ENCODE measurements at regions not wholly inside any gene's neighbourhood (a gene's known extent, or its start where the extent isn't known, plus 50 kb on each side); places are given as distances from the start of the nearest gene placed in this dataset.
A peak's percentile ranks its signal among the peaks of the same experiment; 100 is the strongest.
"Not testable (repeated sequence)": the region's sequence is repeated elsewhere in the genome, so short reads cannot be mapped to it uniquely, and the experiment has no call there.

- POLR2A ChIA-PET: no interaction called here
- no peaks in the 10 kb centered on the region for H3K27me3 Mint-ChIP-seq (ENCODE audit: insufficient read depth, unreplicated experiment)
- H3K36me3 Mint-ChIP-seq (ENCODE audit: insufficient read depth, unreplicated experiment): no peaks in the 10 kb centered on the region
- peaks cover 9% of the 10 kb centered on the region for H3K9me3 Mint-ChIP-seq (ENCODE audit: unreplicated experiment)
- no peak for DNase-seq (ENCODE audit: unreplicated experiment)
- no TSS peak for BruUV-seq (replicated peaks)
- CTCF ChIA-PET: no interaction called here
- peaks cover 15% of the 10 kb centered on the region for H3K4me1 Mint-ChIP-seq (ENCODE audit: insufficient read depth, unreplicated experiment)
- no peak overlapping the region for H3K27ac Mint-ChIP-seq (ENCODE audit: low read depth, unreplicated experiment)
- TF ChIP-seq, protein P1, sequence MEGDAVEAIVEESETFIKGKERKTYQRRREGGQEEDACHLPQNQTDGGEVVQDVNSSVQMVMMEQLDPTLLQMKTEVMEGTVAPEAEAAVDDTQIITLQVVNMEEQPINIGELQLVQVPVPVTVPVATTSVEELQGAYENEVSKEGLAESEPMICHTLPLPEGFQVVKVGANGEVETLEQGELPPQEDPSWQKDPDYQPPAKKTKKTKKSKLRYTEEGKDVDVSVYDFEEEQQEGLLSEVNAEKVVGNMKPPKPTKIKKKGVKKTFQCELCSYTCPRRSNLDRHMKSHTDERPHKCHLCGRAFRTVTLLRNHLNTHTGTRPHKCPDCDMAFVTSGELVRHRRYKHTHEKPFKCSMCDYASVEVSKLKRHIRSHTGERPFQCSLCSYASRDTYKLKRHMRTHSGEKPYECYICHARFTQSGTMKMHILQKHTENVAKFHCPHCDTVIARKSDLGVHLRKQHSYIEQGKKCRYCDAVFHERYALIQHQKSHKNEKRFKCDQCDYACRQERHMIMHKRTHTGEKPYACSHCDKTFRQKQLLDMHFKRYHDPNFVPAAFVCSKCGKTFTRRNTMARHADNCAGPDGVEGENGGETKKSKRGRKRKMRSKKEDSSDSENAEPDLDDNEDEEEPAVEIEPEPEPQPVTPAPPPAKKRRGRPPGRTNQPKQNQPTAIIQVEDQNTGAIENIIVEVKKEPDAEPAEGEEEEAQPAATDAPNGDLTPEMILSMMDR (IDR thresholded peaks at IDR 0.05; ENCODE audit: unreplicated experiment): no peak
- no peak overlapping the region for H3K4me3 Mint-ChIP-seq (ENCODE audit: unreplicated experiment)
- intact Hi-C loops (cut with micrococcal nuclease): no loop called here
Measured at GRCh38 chr21:18744840-18745239, 341.3 kb upstream of the TMPRSS15 start.

GRCh38 chr21:18752894-18753293 lies 349.3 kb upstream of the TMPRSS15 start:
- BruUV-seq (replicated peaks); H3K4me1 Mint-ChIP-seq (ENCODE audit: insufficient read depth, unreplicated experiment); H3K27me3 Mint-ChIP-seq (ENCODE audit: insufficient read depth, unreplicated experiment); CTCF ChIA-PET; H3K4me3 Mint-ChIP-seq (ENCODE audit: unreplicated experiment); DNase-seq (ENCODE audit: unreplicated experiment); intact Hi-C loops (cut with micrococcal nuclease); H3K36me3 Mint-ChIP-seq (ENCODE audit: insufficient read depth, unreplicated experiment); H3K9me3 Mint-ChIP-seq (ENCODE audit: unreplicated experiment); H3K27ac Mint-ChIP-seq (ENCODE audit: low read depth, unreplicated experiment): not testable (repeated sequence)
- POLR2A ChIA-PET: interaction anchor here (0.6 kb wide), 1 partner anchor 9 kb away, joined by 3 read pairs; no protein-coding TSS in a partner anchor

- POLR2A ChIA-PET: interaction anchor here (1.2 kb wide), 1 partner anchor 14 kb away, joined by 3 read pairs; no protein-coding TSS in a partner anchor
- H3K9me3 Mint-ChIP-seq (ENCODE audit: unreplicated experiment); intact Hi-C loops (cut with micrococcal nuclease); H3K27ac Mint-ChIP-seq (ENCODE audit: low read depth, unreplicated experiment); H3K36me3 Mint-ChIP-seq (ENCODE audit: insufficient read depth, unreplicated experiment); CTCF ChIA-PET; H3K4me1 Mint-ChIP-seq (ENCODE audit: insufficient read depth, unreplicated experiment); BruUV-seq (replicated peaks); H3K4me3 Mint-ChIP-seq (ENCODE audit: unreplicated experiment); H3K27me3 Mint-ChIP-seq (ENCODE audit: insufficient read depth, unreplicated experiment): not testable (repeated sequence)
- DNase-seq (ENCODE audit: unreplicated experiment): peak; percentile 68
Measured at GRCh38 chr21:18756272-18756671, 352.7 kb upstream of the TMPRSS15 start.

DNA sequence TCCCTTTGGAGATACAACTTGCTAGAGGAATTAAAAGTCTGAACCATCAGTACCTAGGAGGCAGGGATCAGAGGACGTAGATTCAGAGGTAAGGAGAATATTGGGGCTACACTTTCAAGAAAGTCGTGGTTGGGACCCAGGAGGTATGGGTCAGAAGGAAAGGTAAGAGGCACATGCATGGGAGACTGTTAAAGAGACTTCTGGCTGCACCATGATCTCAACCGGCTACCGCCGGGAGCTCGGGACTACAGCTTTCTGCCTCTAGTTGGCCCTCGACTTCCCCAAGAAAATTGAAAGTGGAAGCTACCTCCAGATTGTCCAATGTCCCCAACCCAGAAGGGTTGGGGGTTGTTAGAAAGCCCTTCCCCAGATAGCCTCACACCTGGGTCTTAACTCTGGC lies 355.7 kb upstream of the TMPRSS15 start:
- BruUV-seq (replicated peaks): no TSS peak
- H3K9me3 Mint-ChIP-seq (ENCODE audit: unreplicated experiment): peaks cover 14% of the 10 kb centered on the region
- peaks cover 6% of the 10 kb centered on the region for H3K4me1 Mint-ChIP-seq (ENCODE audit: insufficient read depth, unreplicated experiment)
- TF ChIP-seq, protein P1 (IDR thresholded peaks at IDR 0.05; ENCODE audit: unreplicated experiment): no peak
- ChIA-PET POLR2A (no interaction called here), CTCF (no interaction called here)
- peaks cover 5% of the 10 kb centered on the region for H3K36me3 Mint-ChIP-seq (ENCODE audit: insufficient read depth, unreplicated experiment)
- intact Hi-C loops (cut with micrococcal nuclease): no loop called here
- H3K4me3 Mint-ChIP-seq (ENCODE audit: unreplicated experiment): no peak overlapping the region
- DNase-seq (ENCODE audit: unreplicated experiment): no peak
- no peak overlapping the region for H3K27ac Mint-ChIP-seq (ENCODE audit: low read depth, unreplicated experiment)
- H3K27me3 Mint-ChIP-seq (ENCODE audit: insufficient read depth, unreplicated experiment): no peaks in the 10 kb centered on the region

DNA sequence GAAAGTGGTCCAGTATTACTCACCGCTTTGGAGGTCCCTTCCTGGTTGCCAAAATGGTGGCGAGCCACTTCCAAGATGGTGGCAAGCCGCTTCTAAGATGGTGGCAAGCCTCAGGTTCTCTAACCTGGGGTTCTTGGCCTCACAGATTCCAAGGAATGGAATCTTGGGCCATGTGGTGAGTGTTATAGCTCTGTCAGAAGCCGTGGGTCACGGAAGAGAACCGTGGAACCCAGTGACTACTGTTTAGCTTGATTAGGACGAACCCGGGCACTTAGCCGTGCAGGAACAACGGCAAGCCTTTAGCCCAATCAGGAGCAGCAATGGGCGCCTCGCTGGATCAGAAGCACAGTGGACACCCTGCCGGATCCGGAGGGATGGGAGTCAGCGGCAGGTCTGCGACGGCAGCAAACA lies 356.2 kb upstream of the TMPRSS15 start:
- peaks cover 14% of the 10 kb centered on the region for H3K9me3 Mint-ChIP-seq (ENCODE audit: unreplicated experiment)
- no peak overlapping the region for H3K4me3 Mint-ChIP-seq (ENCODE audit: unreplicated experiment)
- H3K4me1 Mint-ChIP-seq (ENCODE audit: insufficient read depth, unreplicated experiment): peaks cover 6% of the 10 kb centered on the region
- no TSS peak for BruUV-seq (replicated peaks)
- CTCF ChIA-PET: no interaction called here
- no peak overlapping the region for H3K27ac Mint-ChIP-seq (ENCODE audit: low read depth, unreplicated experiment)
- no peak for DNase-seq (ENCODE audit: unreplicated experiment)
- H3K36me3 Mint-ChIP-seq (ENCODE audit: insufficient read depth, unreplicated experiment): peaks cover 5% of the 10 kb centered on the region
- POLR2A ChIA-PET: no interaction called here
- H3K27me3 Mint-ChIP-seq (ENCODE audit: insufficient read depth, unreplicated experiment): no peaks in the 10 kb centered on the region
- intact Hi-C loops (cut with micrococcal nuclease): no loop called here
- TF ChIP-seq, protein P1 (IDR thresholded peaks at IDR 0.05; ENCODE audit: unreplicated experiment): no peak
